Epithelial cell of esophagus (primary cell): ENCODE measurements at regions not wholly inside any gene's neighbourhood (a gene's known extent, or its start where the extent isn't known, plus 50 kb on each side); places are given as distances from the start of the nearest gene placed in this dataset.
A peak's percentile ranks its signal among the peaks of the same experiment; 100 is the strongest.

Experiments
- DNase-seq: peaks from one replicate; pipeline ENCODE4 v3.0.0; 2010; ENCODE audit warnings: low read depth
- H3K4me3 ChIP-seq: 2 replicates; pipeline ENCODE4 v1.5.1; 2011; ENCODE audit warnings: mild to moderate bottlenecking, low read length, control low read depth
- TF ChIP-seq, protein P1 (sequence below): IDR thresholded peaks from 2 replicates; pipeline ENCODE4 v1.5.1; 2011; ENCODE audit warnings: low read depth, mild to moderate bottlenecking, low read length, control low read depth, inconsistent platforms; ENCODE audit not compliant: insufficient read depth; ENCODE audit errors: missing control alignments

GRCh38 chr4:83852085-83852451, 316.2 kb downstream of the GPAT3 start:
- H3K4me3 ChIP-seq: no peak overlapping the region
- TF ChIP-seq, protein P1, sequence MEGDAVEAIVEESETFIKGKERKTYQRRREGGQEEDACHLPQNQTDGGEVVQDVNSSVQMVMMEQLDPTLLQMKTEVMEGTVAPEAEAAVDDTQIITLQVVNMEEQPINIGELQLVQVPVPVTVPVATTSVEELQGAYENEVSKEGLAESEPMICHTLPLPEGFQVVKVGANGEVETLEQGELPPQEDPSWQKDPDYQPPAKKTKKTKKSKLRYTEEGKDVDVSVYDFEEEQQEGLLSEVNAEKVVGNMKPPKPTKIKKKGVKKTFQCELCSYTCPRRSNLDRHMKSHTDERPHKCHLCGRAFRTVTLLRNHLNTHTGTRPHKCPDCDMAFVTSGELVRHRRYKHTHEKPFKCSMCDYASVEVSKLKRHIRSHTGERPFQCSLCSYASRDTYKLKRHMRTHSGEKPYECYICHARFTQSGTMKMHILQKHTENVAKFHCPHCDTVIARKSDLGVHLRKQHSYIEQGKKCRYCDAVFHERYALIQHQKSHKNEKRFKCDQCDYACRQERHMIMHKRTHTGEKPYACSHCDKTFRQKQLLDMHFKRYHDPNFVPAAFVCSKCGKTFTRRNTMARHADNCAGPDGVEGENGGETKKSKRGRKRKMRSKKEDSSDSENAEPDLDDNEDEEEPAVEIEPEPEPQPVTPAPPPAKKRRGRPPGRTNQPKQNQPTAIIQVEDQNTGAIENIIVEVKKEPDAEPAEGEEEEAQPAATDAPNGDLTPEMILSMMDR: no peak
- DNase-seq: peak; percentile 87

GRCh38 chr4:83851261-83852084, 315.6 kb downstream of the GPAT3 start:
- TF ChIP-seq, protein P1: no peak
- DNase-seq: peak; percentile 52
- H3K4me3 ChIP-seq: no peak overlapping the region

GRCh38 chr4:83850435-83850834, 314.5 kb downstream of the GPAT3 start:
- peak; percentile 7 for DNase-seq
- no peak overlapping the region for H3K4me3 ChIP-seq
- TF ChIP-seq, protein P1: no peak

DNA sequence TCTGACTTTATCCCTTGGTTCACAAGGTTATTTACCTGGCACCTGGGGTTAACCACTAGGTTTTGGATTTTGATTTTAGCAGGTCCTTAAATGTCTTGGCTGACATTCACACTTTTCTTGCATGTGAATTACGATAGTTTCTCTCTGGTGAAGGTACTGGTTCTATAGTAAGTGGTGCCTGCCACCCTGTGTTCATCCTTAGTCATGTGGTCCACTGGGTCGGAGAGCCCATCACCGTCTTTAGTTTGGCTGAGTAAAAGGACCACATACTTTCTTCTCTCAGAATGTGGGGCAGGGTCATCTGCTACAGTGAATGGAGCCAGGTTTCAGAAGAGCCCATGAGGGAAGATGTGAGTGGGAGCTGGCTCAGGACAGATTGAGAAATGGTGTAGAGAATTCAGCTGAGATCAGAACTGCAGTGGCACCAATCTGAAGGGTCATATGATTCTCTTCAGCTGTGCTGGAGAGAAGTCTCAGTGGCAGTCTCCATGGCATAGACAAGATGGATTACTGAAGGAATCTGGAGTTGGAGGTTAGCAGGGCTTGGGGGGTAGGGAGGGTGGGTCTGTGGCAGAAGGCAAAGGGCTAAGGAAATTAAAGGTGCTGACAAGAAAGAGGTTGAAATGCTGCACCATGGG, 310.4 kb downstream of the GPAT3 start:
- TF ChIP-seq, protein P1: no peak
- no peak overlapping the region for H3K4me3 ChIP-seq
- DNase-seq: no peak

DNA sequence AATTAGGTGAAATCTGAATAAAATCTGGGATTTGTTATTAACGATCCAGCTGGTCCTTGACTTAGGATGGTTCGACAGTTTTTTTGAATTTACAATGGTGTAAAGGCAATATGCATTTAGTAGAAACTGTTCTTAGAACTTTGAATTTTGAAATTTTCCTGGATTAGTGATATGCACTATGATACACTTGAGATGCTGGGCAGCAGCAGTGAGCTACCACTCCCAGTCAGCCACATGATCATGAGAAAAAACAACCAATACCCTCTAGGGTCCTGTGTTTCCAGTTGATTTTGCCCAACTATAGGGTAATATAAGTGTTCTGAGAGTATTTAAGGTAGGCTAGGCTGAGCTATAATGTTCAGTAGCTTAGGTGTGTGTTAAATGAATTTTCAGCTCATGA, 303.7 kb downstream of the GPAT3 start:
- DNase-seq: no peak
- H3K4me3 ChIP-seq: no peak overlapping the region
- TF ChIP-seq, protein P1: no peak

GRCh38 chr4:83837614-83838308, 301.9 kb downstream of the GPAT3 start:
- TF ChIP-seq, protein P1: no peak
- H3K4me3 ChIP-seq: no peak overlapping the region
- no peak for DNase-seq
